CD4-positive, alpha-beta T cell treated with Interferon gamma for 1 hour (primary cell): ENCODE measurements at regions not wholly inside any gene's neighbourhood (a gene's known extent, or its start where the extent isn't known, plus 50 kb on each side); places are given as distances from the start of the nearest gene placed in this dataset.

Experiments
- DNase-seq: peaks from one replicate; pipeline ENCODE4 v3.0.0-alpha.2; 2020

DNA sequence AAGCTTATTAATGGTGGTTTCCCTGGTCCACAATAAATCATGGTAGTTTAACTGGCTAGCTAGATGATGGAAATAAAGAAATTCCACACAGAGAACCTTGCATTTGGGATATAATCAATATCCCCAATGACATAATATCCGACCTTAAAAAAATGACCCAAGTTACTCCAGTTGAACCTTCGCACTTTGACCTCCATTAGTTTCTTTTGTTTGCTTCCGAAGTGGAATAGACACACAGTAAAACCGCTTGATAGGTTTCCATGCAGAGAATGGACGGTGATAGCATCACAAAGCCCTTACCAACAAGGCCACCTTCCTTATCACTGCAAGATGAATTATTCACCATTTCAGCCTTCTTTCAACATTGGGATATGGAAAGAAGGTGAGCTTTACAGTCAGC, 1966.1 kb upstream of the CELF4 start:
- no peak for DNase-seq

- DNase-seq: no peak
These were observed 1963.8 kb upstream of the CELF4 start for GRCh38 chr18:39529358-39529757.

- DNase-seq: no peak
These were observed 1961.9 kb upstream of the CELF4 start for GRCh38 chr18:39527465-39527864.

DNA sequence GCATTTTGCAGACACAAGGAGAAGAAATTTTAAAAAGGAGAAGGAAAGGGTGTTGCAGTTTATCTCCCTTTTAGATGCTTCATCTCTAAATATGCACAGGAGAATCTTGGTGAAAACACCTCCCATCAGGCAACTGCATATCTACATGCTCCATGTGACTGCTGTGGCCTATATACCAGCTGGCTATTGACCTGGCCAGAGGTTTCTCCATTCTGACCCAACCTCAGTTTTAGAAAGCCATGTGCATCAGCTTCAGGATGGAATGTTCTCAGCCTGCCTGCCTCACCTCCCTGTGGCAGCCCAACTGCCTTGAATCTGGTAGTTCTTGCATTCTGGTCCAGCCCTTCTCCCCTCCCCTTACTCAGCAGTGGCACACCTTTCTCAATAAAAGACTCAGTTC, 1958.8 kb upstream of the CELF4 start:
- DNase-seq: no peak

GRCh38 chr18:39523281-39523680, 1957.7 kb upstream of the CELF4 start:
- DNase-seq: no peak

DNA sequence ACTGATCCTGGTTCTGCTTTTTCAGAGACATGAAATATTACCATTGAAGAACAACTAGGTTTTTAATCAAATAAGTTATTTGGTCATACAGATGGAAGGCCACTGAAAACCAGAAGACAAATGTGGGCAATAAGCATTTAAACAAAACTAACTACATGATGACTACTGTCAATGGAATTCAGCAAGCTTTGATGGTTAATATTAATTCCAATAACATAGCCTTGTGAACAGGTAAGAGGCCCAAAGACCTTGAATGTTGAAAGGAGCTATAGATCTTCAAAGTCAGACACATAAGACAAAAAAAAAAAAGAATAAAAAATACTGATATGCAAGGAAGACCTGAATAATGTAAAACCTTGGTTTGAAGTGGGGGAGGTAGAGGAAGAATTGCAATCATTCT, 1955.6 kb upstream of the CELF4 start:
- no peak for DNase-seq

- DNase-seq: no peak
These were observed 1954.1 kb upstream of the CELF4 start for GRCh38 chr18:39519741-39520140.

- DNase-seq: no peak
These were observed 1949.7 kb upstream of the CELF4 start for GRCh38 chr18:39515299-39515698.

DNA sequence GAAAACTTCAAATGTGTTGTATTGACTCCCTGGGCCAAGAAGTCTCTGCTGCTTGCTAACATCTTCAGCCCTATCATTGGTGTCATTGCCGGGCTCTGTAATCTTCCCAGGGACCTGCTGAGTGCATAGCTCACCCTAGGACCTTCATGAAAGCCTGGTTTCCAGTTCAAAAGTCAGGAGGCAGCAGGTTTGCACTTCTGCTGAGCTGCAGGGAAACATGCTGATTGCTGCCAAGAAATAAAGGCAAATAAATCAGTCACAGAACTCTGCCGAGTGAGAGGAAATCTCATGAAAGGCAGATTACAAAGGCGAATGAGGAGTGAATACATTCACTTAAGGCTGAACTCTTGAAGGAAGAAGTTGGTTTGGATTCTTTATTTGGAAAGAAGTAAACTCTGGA, 1947.6 kb upstream of the CELF4 start:
- DNase-seq: no peak

DNA sequence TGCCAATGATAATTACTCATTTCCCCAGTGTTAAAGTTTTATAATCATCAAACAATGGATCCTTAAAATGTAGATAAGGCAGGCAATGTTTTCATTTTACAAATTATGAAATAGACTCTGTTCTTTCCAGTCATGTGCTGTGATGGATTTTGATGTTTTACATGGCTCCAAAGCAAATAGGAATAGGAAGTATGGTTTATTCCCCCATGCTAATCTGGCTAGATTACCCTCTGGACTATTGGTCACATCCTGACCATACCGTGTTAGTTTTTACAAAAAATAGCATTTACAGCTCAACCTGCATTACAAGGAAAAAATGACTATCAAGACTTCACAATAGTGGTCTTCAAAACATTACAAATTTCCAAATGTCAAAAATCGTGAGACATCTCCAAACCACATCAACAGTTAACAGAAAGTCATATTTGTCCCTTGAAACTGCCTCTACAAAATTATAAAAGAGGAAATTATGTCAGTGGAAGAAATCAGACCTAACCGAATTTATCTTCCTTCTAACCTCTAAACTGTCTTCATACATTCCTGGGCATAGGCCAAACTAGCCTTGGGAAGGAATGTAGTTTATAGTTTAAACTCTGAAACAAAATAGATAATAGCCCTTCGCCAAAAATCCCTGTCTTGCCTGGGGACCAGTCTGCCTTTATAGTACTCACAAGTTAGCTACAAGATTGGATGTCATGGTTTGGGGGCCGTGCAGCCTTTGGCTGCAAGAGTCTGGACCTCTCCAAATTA, 1941.2 kb upstream of the CELF4 start:
- DNase-seq: no peak

- DNase-seq: no peak
These were observed 1934.7 kb upstream of the CELF4 start for GRCh38 chr18:39500306-39500705.

- DNase-seq: no peak
These were observed 1932.2 kb upstream of the CELF4 start for GRCh38 chr18:39497821-39498220.

GRCh38 chr18:39496986-39497385, 1931.4 kb upstream of the CELF4 start:
- DNase-seq: no peak

DNA sequence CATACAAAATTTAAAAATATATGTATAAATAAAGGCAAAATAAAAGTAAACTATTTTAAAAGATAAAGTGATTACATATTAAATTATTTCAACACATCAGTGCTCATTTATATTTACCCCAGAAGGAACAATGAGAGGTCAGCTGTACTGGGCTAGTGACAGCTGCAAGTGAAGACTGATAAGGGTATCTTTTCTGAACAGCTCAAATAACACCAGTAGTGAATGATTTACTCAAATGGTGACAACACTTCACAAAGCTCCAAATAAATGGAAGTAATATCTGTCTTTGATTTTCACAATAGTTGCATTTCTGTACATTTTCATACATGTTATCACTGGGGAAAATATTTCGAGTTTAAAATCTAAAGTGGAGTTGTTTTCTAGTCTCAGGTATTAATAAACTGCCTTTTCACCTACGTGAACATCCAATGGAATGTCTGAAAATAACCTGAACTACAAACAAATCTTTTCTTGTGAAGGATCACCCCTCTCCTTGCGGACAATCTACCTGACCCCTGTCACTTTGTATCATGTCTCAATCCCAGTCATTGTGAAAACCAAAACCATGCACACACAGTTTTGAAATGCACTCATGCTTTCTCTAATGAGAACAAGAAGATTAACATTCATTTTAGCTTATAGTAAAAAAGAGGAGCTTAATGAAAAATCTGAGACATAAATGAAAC, 1928.8 kb upstream of the CELF4 start:
- DNase-seq: no peak

DNA sequence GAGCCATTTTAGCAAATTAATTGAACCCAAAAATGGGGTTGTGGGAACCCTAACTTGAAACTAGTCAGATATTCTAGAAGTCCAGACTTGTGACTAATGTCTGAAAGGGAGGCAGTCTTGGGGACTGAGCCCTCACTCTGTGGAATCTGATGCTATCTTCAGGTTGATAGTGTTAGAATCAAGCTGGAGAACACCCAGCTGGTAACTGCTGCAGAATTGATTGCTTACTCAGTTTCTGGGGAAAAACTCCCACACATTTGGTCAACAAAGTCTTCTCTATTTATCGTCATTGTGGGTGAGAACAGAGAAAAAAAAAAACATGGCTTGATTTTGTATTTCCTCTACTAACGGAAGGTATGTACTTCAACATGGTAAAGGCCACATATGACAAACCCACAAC, 1925.8 kb upstream of the CELF4 start:
- no peak for DNase-seq

GRCh38 chr18:39489431-39489830, 1923.8 kb upstream of the CELF4 start:
- no peak for DNase-seq

DNA sequence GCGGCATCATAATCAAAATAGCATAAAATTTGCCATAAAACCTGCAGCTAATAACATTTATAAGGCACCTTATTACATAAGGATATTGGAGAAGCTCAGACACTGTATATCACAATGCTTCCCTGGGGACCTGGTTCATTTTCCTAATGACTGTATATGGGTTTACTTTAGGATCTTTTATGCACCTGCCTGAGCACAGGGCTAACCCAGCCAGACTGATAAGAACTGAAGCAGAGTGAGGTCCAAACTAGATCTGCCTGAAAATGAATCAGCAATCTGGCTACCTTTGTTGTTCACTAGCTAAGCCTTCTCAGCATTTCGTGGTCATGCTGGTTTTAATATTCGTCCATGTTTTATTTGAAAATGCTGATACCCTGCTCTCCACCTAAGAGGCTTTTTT, 1922.3 kb upstream of the CELF4 start:
- no peak for DNase-seq

DNA sequence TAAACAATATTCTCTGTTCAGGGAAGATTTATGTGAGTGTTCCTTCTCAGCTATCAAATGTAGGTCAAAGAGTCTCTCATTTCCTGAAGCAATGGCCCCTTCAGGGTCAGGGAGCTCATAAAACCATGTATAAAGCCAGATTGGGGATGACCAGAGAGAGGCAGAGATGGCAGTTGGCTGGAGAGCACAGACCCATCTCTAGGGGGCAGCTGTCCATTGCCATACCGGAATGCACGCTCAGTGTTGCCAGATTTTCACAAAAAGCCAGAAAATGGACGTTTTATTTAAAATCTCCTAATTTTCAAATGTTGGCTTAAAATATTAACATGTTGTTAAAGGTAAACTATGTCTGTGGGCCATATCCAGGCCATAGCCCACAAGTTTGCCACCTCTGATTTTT, 1920.7 kb upstream of the CELF4 start:
- DNase-seq: no peak

GRCh38 chr18:39485696-39486095, 1920.1 kb upstream of the CELF4 start:
- DNase-seq: no peak

DNA sequence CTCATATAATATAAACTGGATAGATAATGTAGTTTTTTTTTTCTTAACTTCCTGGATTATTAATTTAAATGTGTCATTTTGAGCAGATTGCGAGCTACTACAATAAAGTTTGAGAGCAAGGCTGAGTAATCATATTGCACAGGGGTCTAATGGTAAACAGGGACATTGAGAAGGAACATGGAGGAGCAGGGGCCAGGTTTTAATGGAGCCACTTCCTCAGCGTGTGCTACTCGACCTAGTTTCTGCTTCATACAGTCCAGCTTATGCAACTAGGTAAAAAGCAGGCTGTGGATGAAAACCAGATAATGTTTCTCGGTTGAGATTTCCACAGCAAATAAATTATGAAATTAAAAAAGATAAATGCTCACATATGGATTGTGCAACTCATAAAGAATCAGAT, 1915.7 kb upstream of the CELF4 start:
- no peak for DNase-seq

DNA sequence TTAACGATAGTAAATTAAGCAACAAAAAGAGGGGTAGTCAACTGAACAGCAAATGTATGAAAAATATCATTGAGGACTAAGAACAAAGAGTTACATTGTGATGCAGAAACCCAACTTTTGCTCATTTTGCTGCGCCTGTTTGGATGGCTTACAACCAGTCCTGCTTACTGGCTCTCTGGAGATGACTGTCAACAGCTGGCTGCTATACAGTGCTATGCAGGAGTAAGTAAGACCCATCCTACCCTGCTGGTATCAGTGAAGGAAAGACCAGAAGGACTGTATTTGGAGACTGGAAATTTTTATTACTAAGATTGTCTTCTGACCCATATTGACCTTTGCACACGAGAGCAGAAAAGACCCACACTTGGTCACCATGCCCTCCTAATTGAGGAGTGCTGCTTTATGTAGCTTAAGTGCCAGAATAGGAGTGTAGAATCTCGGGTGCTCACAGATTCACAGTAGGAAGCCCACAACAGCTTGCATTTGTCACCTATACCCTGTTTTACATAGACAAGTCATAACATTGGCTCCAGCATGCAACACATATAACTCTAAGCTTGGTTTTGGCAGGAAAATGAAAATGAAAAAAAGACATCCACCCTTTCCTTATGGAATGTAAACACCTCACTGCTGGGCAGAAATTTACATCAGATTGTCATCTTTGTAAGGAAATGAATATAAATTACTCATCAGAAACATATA, 1915.0 kb upstream of the CELF4 start:
- no peak for DNase-seq

DNA sequence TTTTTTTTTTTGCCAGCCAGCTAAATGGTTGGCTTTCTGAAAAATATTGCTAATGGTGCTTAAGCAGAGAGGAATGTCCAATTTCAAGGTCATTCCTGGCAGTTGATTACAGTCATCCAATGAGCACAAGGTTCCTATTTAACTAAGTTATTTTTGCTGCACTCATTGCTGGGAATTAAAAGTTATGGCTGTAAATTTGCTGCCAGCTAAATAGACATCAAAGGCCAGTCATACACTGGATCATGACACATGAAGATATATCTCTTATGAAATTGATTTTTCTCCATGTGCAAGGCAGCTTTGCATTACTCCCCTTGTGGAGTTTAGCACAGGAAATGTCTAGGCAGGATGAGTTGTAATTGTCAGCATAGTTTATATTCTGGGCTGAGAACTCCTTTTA, 1898.4 kb upstream of the CELF4 start:
- DNase-seq: no peak

- DNase-seq: no peak
These were observed 1896.8 kb upstream of the CELF4 start for GRCh38 chr18:39462436-39462835.

- no peak for DNase-seq
These were observed 1894.5 kb upstream of the CELF4 start for GRCh38 chr18:39460136-39460535.
